Hippocampal formation (tissue), 2 donors: ENCODE measurements at regions not wholly inside any gene's neighbourhood (a gene's known extent, or its start where the extent isn't known, plus 50 kb on each side); places are given as distances from the start of the nearest gene placed in this dataset.

Experiments
- DNase-seq, 2 donors: peaks; one replicate each; lab custom pipeline; 2025; lab: John Stamatoyannopoulos, UW

DNA sequence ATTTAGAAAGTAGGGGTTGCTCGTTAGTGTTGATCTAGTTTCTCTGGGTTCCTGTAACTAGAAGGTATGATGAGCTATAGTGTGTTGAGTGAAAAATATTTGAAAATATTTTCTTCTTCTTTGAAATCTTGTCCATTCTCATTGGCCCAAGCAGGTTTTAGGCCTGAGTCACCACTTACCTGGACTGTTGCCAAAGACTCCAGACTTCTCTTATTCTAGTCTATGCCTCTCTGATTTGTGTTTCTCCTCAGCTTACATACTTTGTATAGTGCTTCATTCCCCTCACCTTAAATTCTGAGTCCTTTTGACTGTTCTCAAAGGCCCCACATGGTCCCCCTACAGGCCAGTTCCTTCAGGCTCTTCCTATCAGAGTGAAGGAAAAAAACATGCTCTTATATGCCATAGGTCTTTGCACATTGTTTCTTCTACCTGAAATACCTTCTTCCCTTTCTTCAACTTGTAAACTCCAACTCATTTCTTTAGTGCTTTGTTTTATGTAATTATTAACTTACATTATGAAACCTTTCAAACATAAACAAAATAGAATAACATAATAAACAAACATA, 258.2 kb downstream of the PPP1R2C start:
- DNase-seq = no peak

DNA sequence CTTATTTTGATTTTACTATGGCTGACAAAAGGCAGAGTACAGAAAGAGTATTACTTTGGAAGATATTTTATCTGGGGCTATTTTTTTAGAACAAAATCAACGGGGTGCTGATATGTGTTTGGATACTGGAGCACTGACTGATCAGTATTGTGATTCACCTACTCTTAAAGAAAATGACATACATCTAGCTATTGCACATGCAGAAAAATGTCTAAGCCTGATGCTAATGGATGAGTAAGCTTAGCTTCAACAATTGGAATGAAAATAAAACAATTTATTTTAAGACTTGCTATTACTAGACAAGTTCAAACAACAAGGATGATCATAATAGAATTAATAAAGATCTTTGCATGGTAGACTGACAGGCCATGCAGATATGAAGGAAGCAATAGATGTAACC, 262.0 kb downstream of the PPP1R2C start:
- no peak for DNase-seq

DNA sequence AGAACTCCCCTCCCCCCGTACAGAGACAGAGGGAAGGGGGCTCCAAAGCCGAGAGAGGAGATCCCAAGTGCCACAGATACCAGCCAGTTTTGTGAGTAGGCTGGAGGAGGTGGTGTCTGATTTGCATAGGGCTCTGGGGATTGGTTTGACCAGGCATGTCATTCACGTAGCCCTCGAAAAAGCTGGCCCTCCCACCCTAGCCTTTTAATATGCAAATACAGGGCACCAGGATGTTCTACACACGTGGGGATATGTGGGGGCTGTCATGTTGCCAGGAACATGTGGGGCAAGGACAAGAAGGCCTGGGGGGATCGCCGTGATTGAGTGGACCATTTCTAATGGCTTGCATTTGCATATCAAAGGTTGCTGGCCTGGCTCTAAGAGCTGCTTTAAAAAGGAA, 272.9 kb downstream of the PPP1R2C start:
- no peak for DNase-seq

DNA sequence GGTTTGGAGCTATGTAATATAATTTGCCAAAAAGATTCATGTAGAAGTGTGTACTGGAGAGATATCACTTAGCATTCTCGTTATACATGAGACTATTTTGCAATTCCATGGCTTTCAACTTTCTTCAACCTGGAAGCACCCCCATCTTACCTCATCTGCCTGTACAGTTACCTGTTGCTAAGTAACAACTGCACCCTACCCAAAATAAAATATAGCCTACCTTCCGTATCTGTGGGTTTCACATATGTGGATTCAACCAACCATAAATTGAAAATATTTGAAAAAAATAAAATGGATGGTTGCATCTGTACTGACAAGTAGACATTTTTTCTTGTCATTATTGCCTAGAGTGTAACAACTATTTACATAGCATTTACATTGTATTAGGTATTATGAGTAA, 278.3 kb downstream of the PPP1R2C start:
- no peak for DNase-seq

DNA sequence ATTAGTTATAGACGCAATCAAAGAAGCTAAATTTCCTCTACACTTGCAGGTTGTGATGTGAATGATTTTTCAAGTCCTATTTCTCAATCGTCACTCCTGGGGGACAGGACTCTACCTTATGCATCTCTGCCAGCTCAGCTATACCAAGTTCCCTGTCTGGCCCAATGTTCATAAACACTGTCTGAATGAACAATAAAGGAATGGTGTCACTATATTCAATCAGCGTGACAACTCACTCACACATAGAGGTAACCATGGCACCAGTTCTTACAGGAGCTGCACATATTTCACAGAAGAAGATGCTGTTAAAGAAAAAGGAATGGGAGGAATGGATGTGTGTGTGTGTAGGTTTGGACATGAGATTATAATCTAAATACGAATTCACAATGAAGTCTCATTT, 280.6 kb downstream of the PPP1R2C start:
- DNase-seq = no peak

DNA sequence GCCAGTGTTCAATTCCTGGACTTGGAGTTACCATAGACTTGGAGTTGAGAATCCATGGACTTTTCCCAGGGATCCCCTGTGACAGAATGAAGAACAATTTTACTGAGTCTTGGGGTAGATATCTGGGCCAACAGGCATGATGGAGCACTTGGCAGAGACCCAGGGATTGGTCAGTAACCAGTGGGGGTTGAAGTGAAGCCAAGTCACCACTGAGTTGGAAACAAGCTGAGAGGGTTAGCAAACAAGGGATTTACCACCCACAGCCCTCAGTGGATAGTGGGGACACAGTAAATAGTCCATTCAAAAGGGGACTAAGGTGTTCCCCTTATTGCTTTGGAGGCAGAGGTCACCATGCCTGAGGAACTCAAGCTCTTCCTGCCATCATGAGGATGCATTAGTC, 281.7 kb downstream of the PPP1R2C start:
- no peak for DNase-seq

DNA sequence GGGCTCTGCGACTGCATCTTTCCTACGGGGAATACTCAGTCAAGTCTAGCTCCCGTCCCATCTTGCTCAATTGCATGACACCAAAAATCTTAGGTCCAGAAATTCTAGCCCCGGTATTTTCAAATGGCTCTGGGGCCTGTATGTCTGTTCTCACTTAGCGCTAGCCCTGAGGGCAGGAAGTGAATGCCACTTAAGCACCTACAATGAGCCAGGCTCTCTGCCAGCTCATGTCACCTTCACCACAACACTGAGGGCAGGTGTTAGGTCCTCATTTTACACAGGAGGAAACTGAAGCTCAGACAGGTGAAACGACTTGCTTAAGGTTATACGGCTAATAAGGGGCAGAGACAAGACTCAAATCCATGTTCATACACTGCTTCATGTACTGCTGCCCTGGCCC, 282.8 kb downstream of the PPP1R2C start:
- DNase-seq = no peak

DNA sequence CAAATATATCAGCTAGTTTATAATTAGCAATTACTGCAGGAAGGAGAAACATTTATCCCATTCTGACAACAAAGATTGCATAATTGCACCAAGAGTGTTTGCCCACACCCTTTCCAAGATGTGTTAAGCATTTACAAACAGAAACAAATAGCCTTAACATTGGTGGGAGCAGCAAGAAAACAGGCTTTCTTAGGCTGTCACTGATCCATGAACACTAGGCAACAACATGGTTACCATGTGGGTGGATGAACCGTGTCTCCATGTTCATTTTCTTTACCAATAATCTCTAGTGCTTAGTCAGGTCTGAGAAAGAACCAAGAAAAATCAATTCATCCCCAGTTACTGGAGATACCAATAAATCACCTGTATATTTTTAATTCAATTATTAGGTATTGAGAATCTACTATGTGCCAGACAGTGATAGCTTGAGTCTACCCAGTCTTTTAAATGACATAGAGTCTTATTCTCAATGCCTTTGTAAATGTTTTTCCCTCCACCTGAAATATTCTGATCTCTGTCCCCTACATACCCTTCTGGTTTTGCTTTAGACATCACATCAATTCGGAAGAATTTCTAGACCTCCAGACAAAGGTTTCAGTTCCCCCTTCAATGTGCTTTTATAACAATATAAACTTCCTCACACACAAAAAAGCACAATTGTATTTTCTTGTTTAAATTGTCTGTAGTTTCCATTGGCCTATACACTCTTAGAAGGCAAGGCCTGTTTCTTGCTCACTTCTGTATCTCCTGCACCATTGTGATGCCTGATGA, 286.6 kb downstream of the PPP1R2C start:
- no peak for DNase-seq

DNA sequence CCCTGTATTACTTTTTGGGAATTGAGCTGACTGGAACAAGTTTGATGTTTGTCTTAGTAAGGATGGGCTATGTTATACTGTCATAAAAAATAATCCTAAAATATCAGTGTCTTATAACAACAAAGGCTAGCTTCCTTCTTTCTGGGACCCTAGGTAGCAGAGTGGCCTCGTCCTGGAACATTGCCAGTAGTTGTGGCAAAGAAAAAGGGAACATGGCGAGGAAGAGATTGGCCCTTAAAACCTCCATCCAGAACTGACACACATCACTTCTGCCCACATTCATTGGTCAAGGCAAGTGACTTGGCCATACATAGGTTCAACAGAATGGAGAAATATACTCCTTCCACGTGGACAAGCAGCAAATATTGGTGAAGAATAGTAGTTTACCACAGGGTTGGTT, 287.9 kb downstream of the PPP1R2C start:
- no peak for DNase-seq

DNA sequence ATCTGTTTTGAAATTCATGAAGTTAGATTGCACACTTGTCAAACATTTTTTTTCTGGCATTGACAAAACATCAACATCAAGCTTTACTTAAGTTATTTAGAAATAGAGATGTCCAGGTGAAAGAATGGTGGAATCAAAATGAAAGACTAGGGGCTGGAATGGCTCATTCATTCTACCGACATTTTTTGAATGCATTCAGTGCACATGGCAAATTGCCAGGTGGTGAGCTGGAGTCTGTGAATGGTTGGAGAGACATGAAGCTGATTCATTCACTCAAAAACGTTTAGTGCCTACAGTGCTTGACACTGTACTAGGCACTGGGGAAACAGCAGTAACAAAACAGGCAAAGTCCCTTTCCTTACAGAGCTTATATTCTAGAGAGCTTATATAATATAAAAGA, 292.4 kb downstream of the PPP1R2C start:
- DNase-seq = no peak

DNA sequence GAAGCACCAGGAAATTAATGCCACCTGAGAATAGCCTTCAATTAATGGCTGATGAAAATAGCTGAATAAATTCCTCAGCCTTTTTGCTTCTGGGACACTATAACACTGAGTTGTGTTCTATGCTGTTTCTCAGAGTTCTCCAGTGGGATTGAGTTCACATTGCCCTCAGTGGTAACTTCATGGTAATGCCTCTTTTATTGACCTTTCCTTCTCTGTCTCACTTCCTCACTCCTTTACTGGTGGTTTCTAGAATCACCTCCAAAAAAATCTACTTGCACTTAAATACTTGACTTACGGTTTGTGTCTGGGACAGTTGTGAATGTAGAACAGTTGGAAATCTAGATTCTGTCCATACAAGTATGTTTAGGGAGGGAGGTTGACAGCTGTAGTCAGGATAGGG, 293.7 kb downstream of the PPP1R2C start:
- no peak for DNase-seq

DNA sequence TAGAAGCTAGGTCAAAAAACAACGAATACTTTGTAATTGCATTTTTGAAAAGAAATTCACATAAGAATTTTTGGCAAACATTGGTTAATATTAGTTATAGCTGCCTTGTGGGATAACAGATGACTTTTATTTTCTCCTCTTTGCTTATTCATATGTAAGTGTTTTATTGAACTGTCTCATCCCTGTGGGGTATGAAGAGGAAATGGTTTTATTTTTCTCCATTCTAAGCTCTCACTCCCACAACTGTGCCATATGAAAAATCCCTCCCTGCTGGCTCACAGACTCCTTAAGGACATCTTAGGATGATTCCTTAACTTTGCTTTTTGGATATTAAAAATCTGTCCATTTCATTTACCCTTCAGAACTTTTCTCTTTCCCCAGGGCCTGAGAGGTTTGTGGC, 300.6 kb downstream of the PPP1R2C start:
- DNase-seq = no peak

DNA sequence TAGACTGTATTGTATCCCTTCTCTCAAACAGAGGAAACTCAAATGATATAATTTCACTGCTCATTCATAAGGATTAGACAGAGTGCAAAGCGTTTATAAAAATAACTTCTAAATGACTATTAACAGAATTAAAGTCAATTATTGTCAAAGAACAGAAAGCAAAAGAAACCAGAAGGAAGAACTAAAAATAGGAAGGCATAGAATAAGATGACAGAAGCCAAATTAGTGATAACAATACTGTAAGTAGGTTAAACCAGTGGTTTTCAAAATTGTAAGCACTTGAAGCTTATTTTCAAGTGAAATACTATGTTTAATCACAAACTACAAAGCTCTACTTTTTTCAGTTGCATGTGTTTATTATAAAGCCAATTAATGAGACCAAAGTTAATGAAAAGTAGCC, 305.2 kb downstream of the PPP1R2C start:
- no peak for DNase-seq

DNA sequence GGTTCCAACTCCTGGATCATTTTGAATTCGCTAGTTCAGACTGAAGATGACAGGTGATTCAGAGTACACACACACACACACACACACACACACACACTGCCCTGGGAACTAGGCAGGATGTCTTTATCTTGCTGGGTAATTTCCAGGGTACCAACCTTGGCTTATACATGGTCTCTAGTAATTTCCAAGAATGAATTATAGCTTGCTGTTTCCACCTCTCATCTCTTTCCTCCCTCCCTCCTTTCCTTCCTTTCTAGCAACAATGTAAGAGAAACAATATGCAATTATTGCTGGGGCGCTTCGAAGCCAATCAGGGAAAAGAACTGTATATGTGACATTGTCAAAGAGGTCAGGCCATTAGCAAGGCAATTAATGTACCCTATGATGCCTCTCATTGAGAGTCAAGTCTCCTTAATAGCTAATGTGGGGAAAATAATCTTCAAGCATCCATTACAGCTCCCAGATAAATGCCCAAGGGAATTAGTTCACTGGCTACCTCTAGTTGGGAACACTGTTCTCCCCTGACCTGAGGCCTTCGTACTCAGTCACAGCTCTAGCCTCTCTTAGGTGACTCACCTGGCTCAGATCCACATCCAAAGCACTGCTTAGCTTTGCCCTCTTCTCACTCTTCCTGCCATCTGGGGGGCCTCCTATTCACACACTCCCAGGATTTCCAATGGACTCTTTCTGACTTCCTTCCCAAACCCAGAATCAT, 311.5 kb downstream of the PPP1R2C start:
- DNase-seq = no peak

DNA sequence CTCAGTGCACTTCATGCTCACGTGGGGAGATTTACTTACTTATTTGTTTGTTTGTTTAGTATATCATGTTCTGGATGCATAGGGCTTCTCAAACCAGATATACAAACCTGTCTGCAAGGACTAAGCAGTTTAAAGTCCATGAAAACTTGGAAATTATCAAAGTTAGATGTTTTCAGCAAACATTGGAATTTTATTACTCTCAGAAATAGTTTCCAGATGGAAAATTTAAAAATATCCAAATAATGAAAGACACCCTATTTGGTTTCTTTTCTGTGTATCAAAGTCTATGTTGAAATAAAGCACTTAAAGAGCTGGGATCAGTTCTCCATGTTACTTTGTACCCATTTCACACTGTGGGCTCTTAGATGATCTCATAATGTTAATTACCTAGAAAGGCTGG, 312.1 kb downstream of the PPP1R2C start:
- DNase-seq = no peak

DNA sequence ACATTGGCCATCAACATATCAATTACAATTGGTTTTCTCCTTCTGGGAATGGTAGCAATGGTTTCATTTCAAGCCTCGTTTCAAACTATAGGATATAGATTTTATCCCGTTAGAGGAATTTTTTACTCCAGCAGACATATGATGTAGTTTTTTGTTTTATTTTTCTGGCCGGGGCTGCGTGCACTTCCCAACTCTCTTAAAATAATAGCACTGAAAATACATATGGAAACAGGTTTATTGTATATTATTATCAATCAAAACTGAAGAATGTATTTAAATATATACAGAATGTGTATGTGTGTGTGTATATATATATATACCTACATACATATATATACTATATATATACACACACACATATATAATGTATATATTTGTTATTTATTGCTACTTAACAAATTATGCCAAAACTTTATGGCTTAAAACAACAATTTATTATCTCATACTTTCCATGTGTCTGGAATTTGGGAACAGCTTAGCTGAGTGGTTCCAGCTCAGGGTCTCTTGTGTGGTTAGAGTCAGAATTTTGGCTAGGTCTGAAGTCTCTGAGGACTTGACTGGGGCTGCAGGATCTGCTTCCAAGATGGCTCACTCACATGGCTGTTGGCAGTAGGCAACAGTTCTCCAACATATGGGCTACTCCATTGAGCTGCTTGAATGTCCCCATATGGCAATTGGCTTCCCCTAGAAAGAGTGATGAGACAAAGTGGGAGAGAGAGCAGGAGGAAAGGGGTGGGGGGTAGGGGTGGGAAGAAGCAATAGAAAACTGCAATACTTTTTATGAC, 314.1 kb downstream of the PPP1R2C start:
- no peak for DNase-seq

DNA sequence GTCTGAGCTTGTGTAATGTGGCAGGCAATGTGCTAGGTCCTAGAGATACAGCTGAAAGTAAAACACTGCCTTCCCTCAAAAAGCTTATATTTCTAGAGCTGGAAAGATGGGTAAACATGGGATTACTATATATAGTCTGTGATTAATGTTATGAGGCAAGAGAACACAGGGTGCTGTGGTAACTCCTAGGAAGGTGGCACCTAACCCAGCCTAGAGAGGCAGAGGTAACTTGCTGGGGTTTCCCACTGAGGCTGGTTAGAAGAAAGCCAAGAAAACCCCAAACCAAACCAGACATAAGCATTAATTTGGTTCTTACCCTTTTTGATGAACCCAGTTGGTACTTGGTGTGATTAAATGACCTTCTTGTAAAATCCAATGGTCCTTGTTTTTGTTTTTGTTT, 315.0 kb downstream of the PPP1R2C start:
- DNase-seq = no peak

DNA sequence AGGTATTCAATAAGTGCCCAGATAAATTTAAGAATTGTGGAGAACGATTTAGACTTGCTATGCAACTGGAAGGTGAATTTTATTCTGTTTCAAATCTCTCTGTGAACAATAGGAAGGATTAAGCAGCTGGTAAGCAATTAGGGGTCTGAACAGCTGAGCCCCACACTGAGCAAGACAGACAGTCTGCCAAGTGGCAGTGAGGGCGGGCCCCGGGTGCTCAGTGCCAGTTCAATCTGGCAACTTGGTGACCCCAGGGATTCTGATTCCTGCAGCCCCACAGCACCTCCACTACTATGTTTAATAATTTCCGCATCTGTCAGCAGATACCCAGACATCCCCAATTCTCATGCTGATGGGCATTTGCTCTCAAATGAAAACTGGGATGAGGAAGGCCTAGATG, 317.3 kb downstream of the PPP1R2C start:
- DNase-seq = no peak

DNA sequence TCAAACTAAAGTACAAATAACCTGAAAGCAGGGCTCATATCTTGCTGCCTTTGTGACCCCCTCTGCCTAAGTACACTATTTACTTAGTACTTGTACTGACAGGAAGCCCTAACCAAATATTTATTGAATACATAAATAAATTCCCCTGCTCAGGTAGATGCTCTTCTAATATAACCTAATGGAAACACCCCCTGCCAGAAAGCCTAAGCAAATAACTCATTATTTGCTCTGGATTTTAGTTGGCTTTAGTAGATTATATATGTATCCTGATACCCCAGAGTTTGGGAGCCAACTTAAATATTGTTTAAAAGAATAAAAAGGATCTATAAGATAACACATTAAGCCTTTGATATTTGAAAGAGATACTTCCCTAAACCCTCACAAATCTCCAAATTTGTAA, 318.2 kb downstream of the PPP1R2C start:
- DNase-seq = no peak

DNA sequence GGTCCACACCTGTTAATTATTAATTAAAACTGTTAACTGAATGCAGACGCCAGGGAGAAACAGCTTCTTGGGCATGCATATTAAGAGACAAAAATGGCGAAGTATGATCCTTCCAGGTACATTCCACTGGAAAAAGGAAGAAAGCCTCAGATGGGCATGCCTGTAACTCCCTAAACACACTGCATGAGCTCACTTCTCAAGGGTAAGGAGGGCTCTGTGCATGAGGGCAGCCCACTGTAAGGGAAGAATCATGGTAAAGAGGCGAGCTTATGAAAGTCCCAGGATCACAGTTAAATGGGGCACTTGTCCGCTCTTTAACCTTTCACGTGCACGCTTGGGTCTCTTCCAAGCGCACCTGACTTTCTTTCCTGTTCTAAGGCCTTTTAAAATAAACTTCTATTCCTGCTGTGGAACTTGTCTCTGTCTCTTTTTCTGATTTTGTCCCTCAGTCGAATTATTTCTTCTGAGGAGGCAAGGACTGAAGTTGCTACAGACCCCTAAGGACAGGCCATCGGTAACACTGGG, 321.7 kb downstream of the PPP1R2C start:
- no peak for DNase-seq

DNA sequence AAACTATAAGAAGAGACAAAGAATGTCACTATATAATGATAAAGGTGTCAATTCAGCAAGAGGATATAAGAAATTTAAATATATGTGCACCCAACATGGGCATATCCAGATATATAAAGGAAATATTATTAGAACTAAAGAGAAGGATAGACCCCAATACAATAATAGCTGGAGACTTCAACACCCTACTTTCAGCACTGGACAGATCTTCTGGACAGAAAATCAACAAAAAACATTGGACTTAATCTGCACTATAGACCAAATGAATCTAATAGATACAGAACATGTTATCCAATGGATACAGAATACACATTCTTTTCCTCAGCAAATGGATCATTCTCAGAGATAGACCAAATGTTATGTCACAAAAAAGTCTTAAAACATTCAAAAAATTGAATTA, 327.7 kb downstream of the PPP1R2C start:
- no peak for DNase-seq

DNA sequence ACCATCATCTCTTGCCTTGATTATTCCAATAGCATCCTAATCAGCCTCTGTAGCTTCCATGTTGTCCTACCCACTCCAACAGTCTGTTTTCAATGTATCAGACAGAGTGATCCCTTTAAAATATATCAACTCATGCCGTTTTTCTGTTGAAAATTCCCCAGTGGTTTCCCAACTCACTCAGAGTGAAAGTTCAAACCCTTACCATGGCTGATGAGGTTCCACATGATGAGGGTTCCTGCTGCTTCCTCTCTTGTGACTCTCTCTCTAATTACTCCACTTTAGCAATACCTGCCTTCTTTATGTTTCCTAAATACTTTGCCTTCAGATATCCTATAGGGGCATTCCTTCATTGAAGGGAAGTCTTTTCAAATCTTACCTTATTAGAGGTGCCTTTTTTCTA, 334.7 kb downstream of the PPP1R2C start:
- DNase-seq = no peak
